Progenitor cell of endocrine pancreas (in vitro differentiated cells): ENCODE measurements at regions not wholly inside any gene's neighbourhood (a gene's known extent, or its start where the extent isn't known, plus 50 kb on each side); places are given as distances from the start of the nearest gene placed in this dataset.

Experiments used
- DNase-seq: peaks from one replicate; pipeline ENCODE4 v3.0.0; 2021; ENCODE audit warnings: low spot score; ENCODE audit not compliant: unreplicated experiment
- H3K27ac Mint-ChIP-seq: 2 replicates; pipeline ENCODE4 v1.8.0; 2021; ENCODE audit warnings: mild to moderate bottlenecking, moderate library complexity, mixed read lengths
- H3K27me3 Mint-ChIP-seq: 2 replicates; pipeline ENCODE4 v1.8.0; 2021; ENCODE audit warnings: mixed read lengths
- H3K36me3 Mint-ChIP-seq: 2 replicates; pipeline ENCODE4 v1.8.0; 2022; ENCODE audit warnings: mixed read lengths; ENCODE audit not compliant: insufficient read depth
- H3K4me1 Mint-ChIP-seq: 2 replicates; pipeline ENCODE4 v1.8.0; 2021; ENCODE audit warnings: low read depth, mixed read lengths
- H3K4me3 Mint-ChIP-seq: 2 replicates; pipeline ENCODE4 v1.8.0; 2021; ENCODE audit warnings: low read depth, mild to moderate bottlenecking, moderate library complexity, mixed read lengths
- H3K9me3 Mint-ChIP-seq: 2 replicates; pipeline ENCODE4 v1.8.0; 2021; ENCODE audit warnings: low read depth, mixed read lengths
- TF ChIP-seq, protein P1 (sequence below): fragments of 200-600 bp; sonication (generic); IDR thresholded peaks from one replicate; pipeline ENCODE4 v1.5.0; 2021; ENCODE audit warnings: antibody characterized with exemption, mild to moderate bottlenecking; ENCODE audit not compliant: unreplicated experiment

DNA sequence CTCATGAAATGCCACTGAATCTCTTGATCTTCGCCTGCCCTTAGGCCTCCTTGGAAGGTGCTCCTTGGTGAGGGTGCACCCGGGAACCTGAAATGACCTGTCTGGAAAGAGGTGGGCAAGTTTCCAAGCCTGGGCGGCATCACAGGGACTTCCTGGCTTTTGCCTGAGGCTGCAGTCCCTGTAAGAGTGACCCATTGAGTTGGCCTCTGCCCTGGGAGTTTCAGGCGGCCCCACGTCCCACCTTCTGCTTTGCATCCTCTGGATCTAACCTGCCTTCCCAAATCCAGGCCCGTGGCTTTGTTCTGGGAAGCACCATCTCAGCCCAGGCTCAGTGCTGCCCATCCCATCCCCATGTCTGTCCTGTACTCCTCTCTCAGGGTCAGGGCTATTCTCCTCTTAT, 356.4 kb downstream of the RPS24 start:
- no peaks in the 10 kb centered on the region for H3K36me3 Mint-ChIP-seq
- H3K27me3 Mint-ChIP-seq = peaks cover 22% of the 10 kb centered on the region

DNA sequence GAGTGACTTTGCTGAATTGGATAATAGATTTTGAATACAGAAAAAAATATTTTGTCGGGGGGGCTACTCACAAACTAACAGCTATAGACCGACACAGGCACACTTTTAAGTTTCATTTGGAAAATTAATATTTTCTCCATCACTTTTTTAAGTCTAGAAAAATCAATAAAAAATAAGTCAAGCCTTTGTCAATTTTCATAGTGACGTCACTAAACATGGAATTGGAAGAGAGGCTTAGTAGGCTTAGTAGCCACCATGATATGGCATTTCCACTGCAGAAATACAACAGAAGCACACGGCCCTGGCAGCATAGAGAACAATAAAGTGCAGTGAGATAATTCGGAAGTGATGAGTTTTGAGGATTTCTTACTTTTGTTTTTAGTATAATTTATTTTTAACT, 357.2 kb downstream of the RPS24 start:
- TF ChIP-seq, protein P1, sequence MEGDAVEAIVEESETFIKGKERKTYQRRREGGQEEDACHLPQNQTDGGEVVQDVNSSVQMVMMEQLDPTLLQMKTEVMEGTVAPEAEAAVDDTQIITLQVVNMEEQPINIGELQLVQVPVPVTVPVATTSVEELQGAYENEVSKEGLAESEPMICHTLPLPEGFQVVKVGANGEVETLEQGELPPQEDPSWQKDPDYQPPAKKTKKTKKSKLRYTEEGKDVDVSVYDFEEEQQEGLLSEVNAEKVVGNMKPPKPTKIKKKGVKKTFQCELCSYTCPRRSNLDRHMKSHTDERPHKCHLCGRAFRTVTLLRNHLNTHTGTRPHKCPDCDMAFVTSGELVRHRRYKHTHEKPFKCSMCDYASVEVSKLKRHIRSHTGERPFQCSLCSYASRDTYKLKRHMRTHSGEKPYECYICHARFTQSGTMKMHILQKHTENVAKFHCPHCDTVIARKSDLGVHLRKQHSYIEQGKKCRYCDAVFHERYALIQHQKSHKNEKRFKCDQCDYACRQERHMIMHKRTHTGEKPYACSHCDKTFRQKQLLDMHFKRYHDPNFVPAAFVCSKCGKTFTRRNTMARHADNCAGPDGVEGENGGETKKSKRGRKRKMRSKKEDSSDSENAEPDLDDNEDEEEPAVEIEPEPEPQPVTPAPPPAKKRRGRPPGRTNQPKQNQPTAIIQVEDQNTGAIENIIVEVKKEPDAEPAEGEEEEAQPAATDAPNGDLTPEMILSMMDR = no peak
- H3K9me3 Mint-ChIP-seq = no peaks in the 10 kb centered on the region
- H3K4me1 Mint-ChIP-seq = no peaks in the 10 kb centered on the region
- H3K27me3 Mint-ChIP-seq = peaks cover 19% of the 10 kb centered on the region
- H3K36me3 Mint-ChIP-seq = no peaks in the 10 kb centered on the region
- no peak for DNase-seq
- H3K4me3 Mint-ChIP-seq = no peak overlapping the region
- H3K27ac Mint-ChIP-seq = no peak overlapping the region

More for the DNA sequence above, 356.4 kb downstream of the RPS24 start:
- H3K9me3 Mint-ChIP-seq = no peaks in the 10 kb centered on the region
- no peaks in the 10 kb centered on the region for H3K4me1 Mint-ChIP-seq
- TF ChIP-seq, protein P1 = no peak
- no peak overlapping the region for H3K4me3 Mint-ChIP-seq
- H3K27ac Mint-ChIP-seq = no peak overlapping the region
- DNase-seq = no peak

DNA sequence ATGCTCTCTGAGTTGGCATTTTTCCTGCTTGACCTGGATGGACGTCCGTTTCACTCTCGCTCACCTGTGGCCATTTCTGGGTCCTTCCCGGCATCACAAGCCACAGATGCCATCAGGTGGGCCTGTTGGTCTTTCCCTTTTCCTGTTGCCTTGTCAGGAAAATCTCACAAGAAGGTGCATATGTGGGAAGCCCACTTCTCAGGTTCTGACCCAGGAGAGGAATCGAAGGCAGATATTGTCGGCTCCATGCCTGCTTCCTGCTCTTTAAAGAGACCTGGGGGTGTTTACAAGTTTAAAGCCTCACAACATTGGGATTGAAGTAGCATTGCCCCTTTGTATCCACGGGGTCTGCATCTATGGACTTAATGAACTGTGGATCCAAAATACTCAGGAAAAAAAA, 357.9 kb downstream of the RPS24 start:
- no peaks in the 10 kb centered on the region for H3K4me1 Mint-ChIP-seq
- H3K27me3 Mint-ChIP-seq = peaks cover 16% of the 10 kb centered on the region
- H3K36me3 Mint-ChIP-seq = no peaks in the 10 kb centered on the region
- no peaks in the 10 kb centered on the region for H3K9me3 Mint-ChIP-seq
- DNase-seq = no peak
- TF ChIP-seq, protein P1 = no peak
- no peak overlapping the region for H3K27ac Mint-ChIP-seq
- H3K4me3 Mint-ChIP-seq = no peak overlapping the region

DNA sequence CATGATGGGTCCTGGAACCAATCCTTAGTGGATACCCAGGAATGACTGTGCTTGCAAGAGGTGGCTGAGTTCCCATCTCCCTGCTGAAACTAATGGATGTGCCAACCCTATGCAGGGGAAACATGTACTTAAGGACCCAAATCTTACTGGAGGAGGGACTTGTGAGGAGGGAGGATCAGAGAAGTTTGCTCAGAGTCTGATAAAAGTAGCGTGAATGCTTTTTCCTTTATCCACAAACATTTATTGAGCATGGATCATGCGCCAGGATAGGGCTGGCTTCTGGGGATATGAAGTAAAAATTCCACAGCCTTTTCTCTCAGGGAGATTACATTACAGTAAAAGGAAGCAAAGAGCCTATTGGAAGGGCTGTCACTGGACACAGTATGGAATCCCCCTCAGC, 358.5 kb downstream of the RPS24 start:
- TF ChIP-seq, protein P1 = no peak
- Mint-ChIP-seq H3K4me3 (no peak overlapping the region), H3K27ac (no peak overlapping the region), H3K9me3 (no peaks in the 10 kb centered on the region), H3K36me3 (no peaks in the 10 kb centered on the region), H3K27me3 (peaks cover 18% of the 10 kb centered on the region), H3K4me1 (no peaks in the 10 kb centered on the region)
- DNase-seq = no peak

DNA sequence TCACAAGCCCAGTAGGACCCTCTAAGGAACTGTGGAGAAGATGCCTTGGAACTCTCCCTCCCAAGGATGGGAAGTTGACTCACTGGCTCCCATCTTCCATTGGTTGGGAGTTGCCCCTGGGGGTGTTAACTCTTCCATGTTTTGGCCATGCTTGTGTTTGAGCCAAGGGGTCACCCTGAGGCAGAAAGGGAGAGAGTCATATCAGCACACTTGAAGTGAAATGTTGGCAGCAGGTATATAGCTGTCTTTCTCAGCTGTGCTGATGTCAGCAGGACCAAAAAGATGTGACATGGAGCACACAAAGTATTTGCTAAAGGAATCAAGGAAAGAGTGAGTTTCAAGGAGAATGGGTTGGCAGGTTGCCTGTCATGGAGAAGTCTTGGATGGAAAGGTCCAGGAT, 359.4 kb downstream of the RPS24 start:
- DNase-seq = no peak
- Mint-ChIP-seq H3K27ac (no peak overlapping the region), H3K4me3 (no peak overlapping the region), H3K4me1 (no peaks in the 10 kb centered on the region), H3K9me3 (no peaks in the 10 kb centered on the region), H3K36me3 (no peaks in the 10 kb centered on the region), H3K27me3 (peaks cover 15% of the 10 kb centered on the region)
- TF ChIP-seq, protein P1 = no peak

DNA sequence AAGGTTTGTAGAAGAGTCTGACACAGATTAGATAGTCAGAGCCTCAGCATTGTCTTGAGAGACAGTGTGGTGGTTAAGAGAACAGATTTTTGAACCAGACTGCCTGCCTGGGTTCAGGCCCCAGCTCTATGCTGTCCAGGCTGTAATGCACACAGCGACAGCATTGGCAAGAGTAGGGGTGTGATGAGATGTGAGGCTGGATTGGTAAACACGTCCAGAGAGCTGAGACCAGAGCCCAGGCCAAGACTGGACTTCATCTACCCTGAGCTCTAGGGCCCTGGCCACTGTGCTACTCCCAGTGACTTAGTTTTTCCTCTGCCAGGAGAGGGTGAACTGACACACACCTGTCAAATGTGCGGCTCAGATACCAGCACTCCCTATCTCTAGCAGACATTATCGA, 360.4 kb downstream of the RPS24 start:
- Mint-ChIP-seq H3K27me3 (peaks cover 17% of the 10 kb centered on the region), H3K4me3 (no peak overlapping the region), H3K4me1 (no peaks in the 10 kb centered on the region), H3K27ac (no peak overlapping the region), H3K36me3 (no peaks in the 10 kb centered on the region), H3K9me3 (no peaks in the 10 kb centered on the region)
- TF ChIP-seq, protein P1 = no peak
- no peak for DNase-seq
